ENCODE measurements at regions not wholly inside any gene's neighbourhood (a gene's known extent, or its start where the extent isn't known, plus 50 kb on each side); places are given as distances from the start of the nearest gene placed in this dataset.

- Histone ChIP-seq H3K9me1 (ENCODE audit: insufficient read depth, low read length) (no peaks in the 10 kb centered on the region), H2BK120ac (ENCODE audit: low read depth, low read length) (no peak overlapping the region), H3K18ac (ENCODE audit: low read depth, low read length) (no peak overlapping the region), H4K5ac (ENCODE audit: low read depth, low read length) (no peak overlapping the region), H3K56ac (ENCODE audit: extremely low read depth, insufficient read depth, low read length) (no peak overlapping the region), H3K14ac (replicated peaks; ENCODE audit: low read depth, low read length) (no peak overlapping the region), H3K9ac (ENCODE audit: low read depth, low read length) (no peak overlapping the region), H3K4me3 (ENCODE audit: insufficient read depth, low read depth, low read length) (no peak overlapping the region), H3K23ac (ENCODE audit: low read depth, low read length) (no peak overlapping the region), H3K4ac (ENCODE audit: low read depth, low read length) (no peak overlapping the region), H2BK20ac (ENCODE audit: low read depth, low read length) (no peak overlapping the region), H4K20me1 (ENCODE audit: insufficient read depth, low read length) (no peaks in the 10 kb centered on the region), H3K27me3 (ENCODE audit: control insufficient read depth, insufficient read depth, low read length) (peaks cover 12% of the 10 kb centered on the region; the same call in 1 of the 2 replicates), H3K79me1 (ENCODE audit: low read depth in 1 of 2, low read length in 2 of 2) (no peaks in the 10 kb centered on the region), H4K91ac (ENCODE audit: insufficient read depth, low read depth, low read length) (no peak overlapping the region), H2BK5ac (ENCODE audit: low read depth, low read length, poor library complexity, severe bottlenecking) (no peak overlapping the region), H2AK5ac (ENCODE audit: low read depth, low read length) (no peak overlapping the region), H2AFZ (replicated peaks; ENCODE audit: low read length, poor library complexity) (no peak overlapping the region), H3K36me3 (ENCODE audit: control insufficient read depth, insufficient read depth, low read length) (no peaks in the 10 kb centered on the region), H4K8ac (ENCODE audit: low read depth in 2 of 2, low read length in 2 of 2) (no peak overlapping the region), H3K4me1 (ENCODE audit: control insufficient read depth, insufficient read depth, low read length) (no peaks in the 10 kb centered on the region), H3K27ac (ENCODE audit: insufficient read depth, low read length) (no peak overlapping the region), H2AK9ac (replicated peaks; ENCODE audit: low read depth, low read length, poor library complexity) (no peak overlapping the region), H3K9me3 (ENCODE audit: control insufficient read depth, insufficient read depth, low read length) (no peaks in the 10 kb centered on the region), H2BK15ac (ENCODE audit: low read depth, low read length) (no peak overlapping the region), H3K4me2 (ENCODE audit: low read depth, low read length) (no peak overlapping the region)
- in situ Hi-C loops (cut with MboI; ENCODE audit: low sequenced_read_pairs) (no loop called here), intact Hi-C loops (cut with micrococcal nuclease) (no loop called here), dilution Hi-C loops (cut with HindIII; ENCODE audit: low sequenced_read_pairs, unreplicated experiment) (no loop called here)
- ATAC-seq (ENCODE audit: low read depth) (no peak), DNase-seq (no peak)
- WGBS, 2 experiments (ENCODE audit: extremely low coverage in 2 of 2, insufficient read length in 1 of 2) = 60% methylated on average over 9 of the region's 16 CpGs; no CpG with 5 or more reads in 1 of the 2 experiments
- TF ChIP-seq RFX5 (IDR thresholded peaks at IDR 0.05; ENCODE audit: low read depth, low read length) (no peak), RCOR1 (IDR thresholded peaks at IDR 0.05; ENCODE audit: insufficient replicate concordance, low read length) (no peak), CEBPB (IDR thresholded peaks at IDR 0.05; ENCODE audit: low read depth, low read length) (no peak), POLR2A (IDR thresholded peaks at IDR 0.05; ENCODE audit: low read depth, low read length) (no peak), MAZ (IDR thresholded peaks at IDR 0.05; ENCODE audit: borderline replicate concordance, low read depth, low read length) (no peak), NFE2L2 (IDR thresholded peaks at IDR 0.05; ENCODE audit: low read depth, low read length) (no peak)
- TF ChIP-seq, protein P1, sequence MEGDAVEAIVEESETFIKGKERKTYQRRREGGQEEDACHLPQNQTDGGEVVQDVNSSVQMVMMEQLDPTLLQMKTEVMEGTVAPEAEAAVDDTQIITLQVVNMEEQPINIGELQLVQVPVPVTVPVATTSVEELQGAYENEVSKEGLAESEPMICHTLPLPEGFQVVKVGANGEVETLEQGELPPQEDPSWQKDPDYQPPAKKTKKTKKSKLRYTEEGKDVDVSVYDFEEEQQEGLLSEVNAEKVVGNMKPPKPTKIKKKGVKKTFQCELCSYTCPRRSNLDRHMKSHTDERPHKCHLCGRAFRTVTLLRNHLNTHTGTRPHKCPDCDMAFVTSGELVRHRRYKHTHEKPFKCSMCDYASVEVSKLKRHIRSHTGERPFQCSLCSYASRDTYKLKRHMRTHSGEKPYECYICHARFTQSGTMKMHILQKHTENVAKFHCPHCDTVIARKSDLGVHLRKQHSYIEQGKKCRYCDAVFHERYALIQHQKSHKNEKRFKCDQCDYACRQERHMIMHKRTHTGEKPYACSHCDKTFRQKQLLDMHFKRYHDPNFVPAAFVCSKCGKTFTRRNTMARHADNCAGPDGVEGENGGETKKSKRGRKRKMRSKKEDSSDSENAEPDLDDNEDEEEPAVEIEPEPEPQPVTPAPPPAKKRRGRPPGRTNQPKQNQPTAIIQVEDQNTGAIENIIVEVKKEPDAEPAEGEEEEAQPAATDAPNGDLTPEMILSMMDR (conservative IDR thresholded peaks at IDR 0.05; ENCODE audit: low read depth, low read length) = no peak
- TF ChIP-seq, protein P2, sequence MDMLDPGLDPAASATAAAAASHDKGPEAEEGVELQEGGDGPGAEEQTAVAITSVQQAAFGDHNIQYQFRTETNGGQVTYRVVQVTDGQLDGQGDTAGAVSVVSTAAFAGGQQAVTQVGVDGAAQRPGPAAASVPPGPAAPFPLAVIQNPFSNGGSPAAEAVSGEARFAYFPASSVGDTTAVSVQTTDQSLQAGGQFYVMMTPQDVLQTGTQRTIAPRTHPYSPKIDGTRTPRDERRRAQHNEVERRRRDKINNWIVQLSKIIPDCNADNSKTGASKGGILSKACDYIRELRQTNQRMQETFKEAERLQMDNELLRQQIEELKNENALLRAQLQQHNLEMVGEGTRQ (IDR thresholded peaks at IDR 0.05; ENCODE audit: low read depth, low read length) = no peak
- POLR2A ChIA-PET (ENCODE audit: unreplicated experiment) = no interaction called here
- no TSS peak for BruUV-seq (replicated peaks)
- CTCF ChIA-PET = no interaction called here
These were observed 72.8 kb upstream of the IQSEC1 start for GRCh38 chr3:13145826-13146642.
